ENCODE measurements at regions not wholly inside any gene's neighbourhood (a gene's known extent, or its start where the extent isn't known, plus 50 kb on each side); places are given as distances from the start of the nearest gene placed in this dataset.

DNA sequence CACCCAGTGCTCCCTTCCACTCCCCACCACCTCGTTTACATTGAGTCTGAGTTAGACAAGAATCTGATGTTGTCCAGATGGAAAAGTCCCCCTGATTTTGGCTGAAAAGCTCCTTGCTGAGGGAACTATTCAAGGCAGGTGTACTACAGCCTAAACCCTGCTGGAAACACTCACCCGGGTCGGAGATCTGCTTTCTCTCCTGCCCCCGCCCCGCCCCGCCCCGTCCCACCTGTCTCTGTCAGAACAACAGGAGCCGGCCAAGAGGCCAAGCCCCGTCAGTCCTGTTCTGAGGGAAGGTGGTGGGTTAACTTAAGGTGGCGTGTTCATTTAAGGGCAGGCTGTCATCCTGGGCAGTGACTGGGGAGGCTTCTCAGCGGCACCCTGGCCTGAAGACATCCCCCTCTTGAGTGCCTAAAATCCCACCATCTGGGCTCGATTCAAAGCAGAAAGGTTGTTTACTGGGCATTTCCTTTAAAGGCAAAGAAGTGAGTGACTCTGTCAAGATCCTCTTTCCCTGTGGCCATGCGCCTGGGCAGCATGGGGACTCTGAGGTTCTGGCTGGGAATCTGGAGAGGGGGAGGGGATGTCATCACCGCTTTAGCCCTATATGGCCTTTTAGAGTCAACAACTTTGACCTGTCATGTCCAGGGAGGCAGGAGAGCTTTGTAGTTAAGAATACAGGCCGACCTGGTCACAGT is 71.1 kb upstream of the NEURL1B start:
- no peak for TF ChIP-seq POLR2A (IDR thresholded peaks at IDR 0.05)
- TF ChIP-seq, protein P1, sequence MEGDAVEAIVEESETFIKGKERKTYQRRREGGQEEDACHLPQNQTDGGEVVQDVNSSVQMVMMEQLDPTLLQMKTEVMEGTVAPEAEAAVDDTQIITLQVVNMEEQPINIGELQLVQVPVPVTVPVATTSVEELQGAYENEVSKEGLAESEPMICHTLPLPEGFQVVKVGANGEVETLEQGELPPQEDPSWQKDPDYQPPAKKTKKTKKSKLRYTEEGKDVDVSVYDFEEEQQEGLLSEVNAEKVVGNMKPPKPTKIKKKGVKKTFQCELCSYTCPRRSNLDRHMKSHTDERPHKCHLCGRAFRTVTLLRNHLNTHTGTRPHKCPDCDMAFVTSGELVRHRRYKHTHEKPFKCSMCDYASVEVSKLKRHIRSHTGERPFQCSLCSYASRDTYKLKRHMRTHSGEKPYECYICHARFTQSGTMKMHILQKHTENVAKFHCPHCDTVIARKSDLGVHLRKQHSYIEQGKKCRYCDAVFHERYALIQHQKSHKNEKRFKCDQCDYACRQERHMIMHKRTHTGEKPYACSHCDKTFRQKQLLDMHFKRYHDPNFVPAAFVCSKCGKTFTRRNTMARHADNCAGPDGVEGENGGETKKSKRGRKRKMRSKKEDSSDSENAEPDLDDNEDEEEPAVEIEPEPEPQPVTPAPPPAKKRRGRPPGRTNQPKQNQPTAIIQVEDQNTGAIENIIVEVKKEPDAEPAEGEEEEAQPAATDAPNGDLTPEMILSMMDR (IDR thresholded peaks at IDR 0.05), result no peak
- TF ChIP-seq POLR2AphosphoS5 (IDR thresholded peaks at IDR 0.05), result no peak
